GM23338 (cell line): ENCODE measurements at regions not wholly inside any gene's neighbourhood (a gene's known extent, or its start where the extent isn't known, plus 50 kb on each side); places are given as distances from the start of the nearest gene placed in this dataset.

Experiments used
- ATAC-seq: fragments of 200-7000 bp; cut with Tn5 transposase; 3 replicates; pipeline ENCODE4 v1.9.1; 2020
- DNase-seq: peaks from one replicate; pipeline ENCODE4 v3.0.0-alpha.2; 2015; ENCODE audit warnings: low spot score
- H2AFZ ChIP-seq: fragments of 200-600 bp; sonication (generic); 2 replicates; pipeline ENCODE4 v1.8.0; 2016; ENCODE audit warnings: antibody characterized with exemption, mild to moderate bottlenecking, moderate library complexity
- H3F3A ChIP-seq: fragments of 200-600 bp; sonication (generic); replicated peaks from 2 replicates; pipeline ENCODE4 v1.8.0; 2017; ENCODE audit warnings: antibody characterized with exemption, mixed run types, low read depth
- H3K27ac ChIP-seq: fragments of 200-600 bp; sonication (generic); 2 replicates; pipeline ENCODE4 v1.6.1; 2016; ENCODE audit warnings: low read depth
- H3K27me3 ChIP-seq: fragments of 200-600 bp; sonication (generic); 2 replicates; pipeline ENCODE4 v1.8.0; 2016; ENCODE audit warnings: mild to moderate bottlenecking, mixed run types, moderate library complexity; ENCODE audit not compliant: insufficient read depth
- H3K36me3 ChIP-seq: fragments of 200-600 bp; sonication (generic); 2 replicates; pipeline ENCODE4 v1.8.0; 2016; ENCODE audit warnings: mild to moderate bottlenecking; ENCODE audit not compliant: insufficient read depth
- H3K4me1 ChIP-seq: fragments of 200-600 bp; sonication (generic); 2 replicates; pipeline ENCODE4 v1.8.0; 2016; ENCODE audit warnings: mild to moderate bottlenecking, moderate library complexity; ENCODE audit not compliant: insufficient read depth
- H3K4me2 ChIP-seq: fragments of 200-600 bp; sonication (generic); 2 replicates; pipeline ENCODE4 v1.7.1; 2017; ENCODE audit warnings: mixed run types
- H3K4me3 ChIP-seq: fragments of 200-600 bp; sonication (generic); 2 replicates; pipeline ENCODE4 v1.6.1; 2016; ENCODE audit warnings: mixed run types
- H3K79me2 ChIP-seq: fragments of 200-600 bp; sonication (generic); replicated peaks from 2 replicates; pipeline ENCODE4 v1.8.0; 2017; ENCODE audit warnings: mild to moderate bottlenecking; ENCODE audit not compliant: insufficient read depth
- H3K9me2 ChIP-seq: fragments of 200-600 bp; sonication (generic); 2 replicates; pipeline ENCODE4 v1.8.0; 2017; ENCODE audit not compliant: insufficient read depth
- H4K20me1 ChIP-seq: fragments of 200-600 bp; sonication (generic); replicated peaks from 2 replicates; pipeline ENCODE4 v1.8.0; 2017; ENCODE audit warnings: mild to moderate bottlenecking; ENCODE audit not compliant: insufficient read depth
- H3K27ac Mint-ChIP-seq: 2 replicates; pipeline ENCODE4 v1.8.0; 2020; ENCODE audit warnings: inconsistent platforms, mild to moderate bottlenecking, moderate library complexity, mixed read lengths
- H3K27me3 Mint-ChIP-seq: 3 replicates; pipeline ENCODE4 v1.8.0; 2022; ENCODE audit warnings: low read depth, mild to moderate bottlenecking, moderate library complexity, mixed read lengths, inconsistent platforms; ENCODE audit not compliant: insufficient read depth, poor library complexity
- H3K36me3 Mint-ChIP-seq: 3 replicates; pipeline ENCODE4 v1.8.0; 2021; ENCODE audit warnings: low read depth, mild to moderate bottlenecking, inconsistent platforms, moderate library complexity, mixed read lengths
- H3K4me1 Mint-ChIP-seq: 3 replicates; pipeline ENCODE4 v1.8.0; 2020; ENCODE audit warnings: mild to moderate bottlenecking, inconsistent platforms, mixed read lengths
- H3K4me3 Mint-ChIP-seq: 3 replicates; pipeline ENCODE4 v1.8.0; 2021; ENCODE audit warnings: moderate library complexity, mild to moderate bottlenecking, inconsistent platforms, mixed read lengths
- H3K9me3 Mint-ChIP-seq: 3 replicates; pipeline ENCODE4 v1.8.0; 2020; ENCODE audit warnings: moderate library complexity, mild to moderate bottlenecking, inconsistent platforms, mixed read lengths
- CREB1 ChIP-seq: fragments of 250-450 bp; sonication (Bioruptor Pico); IDR thresholded peaks from 2 replicates; pipeline ENCODE4 v1.5.0; 2020; ENCODE audit warnings: low read depth, mild to moderate bottlenecking, moderate library complexity
- CTCF ChIP-seq, 2 experiments: fragments of 200-600 bp in 1 of 2; sonication (generic) in 1 of 2; conservative IDR thresholded peaks; 2 replicates each; pipeline versions ENCODE4 v1.5.1 to v1.6.1; 2016 to 2017; ENCODE audit warnings: antibody characterized with exemption in 2 of 2, low read depth in 2 of 2, mild to moderate bottlenecking in 2 of 2, moderate library complexity in 1 of 2
- EZH2 ChIP-seq: fragments of 200-600 bp; sonication (generic); IDR thresholded peaks from one replicate; pipeline ENCODE4 v1.8.0; 2017; ENCODE audit warnings: antibody characterized with exemption, mild to moderate bottlenecking, low read depth; ENCODE audit not compliant: unreplicated experiment
- EZH2phosphoT487 ChIP-seq: fragments of 200-600 bp; sonication (generic); IDR thresholded peaks from one replicate; pipeline ENCODE4 v1.8.1; 2018; ENCODE audit warnings: antibody characterized with exemption; ENCODE audit not compliant: unreplicated experiment
- JUNB ChIP-seq: IDR thresholded peaks from one replicate; pipeline ENCODE4 v1.6.1; 2016; ENCODE audit warnings: antibody characterized with exemption; ENCODE audit not compliant: unreplicated experiment
- NANOG ChIP-seq: IDR thresholded peaks from 2 replicates; pipeline ENCODE4 v1.6.1; 2016; ENCODE audit warnings: antibody characterized with exemption, borderline replicate concordance
- POLR2AphosphoS5 ChIP-seq: IDR thresholded peaks from 2 replicates; pipeline ENCODE4 v1.6.1; 2016; ENCODE audit warnings: antibody characterized with exemption, low read depth
- STAT1 ChIP-seq: IDR thresholded peaks from one replicate; pipeline ENCODE4 v1.6.1; 2016; ENCODE audit warnings: antibody characterized with exemption; ENCODE audit not compliant: unreplicated experiment
- ZNF114 ChIP-seq: fragments of 250-450 bp; sonication (Bioruptor Pico); IDR thresholded peaks from 2 replicates; pipeline ENCODE4 v1.5.0; 2020; ENCODE audit warnings: mild to moderate bottlenecking, moderate library complexity
- ZNF331 ChIP-seq: fragments of 250-450 bp; sonication (Bioruptor Pico); IDR thresholded peaks from 2 replicates; pipeline ENCODE4 v1.5.0; 2020; ENCODE audit warnings: low read depth, mild to moderate bottlenecking, moderate library complexity
- ZNF462 ChIP-seq: fragments of 250-450 bp; sonication (Bioruptor Pico); IDR thresholded peaks from 2 replicates; pipeline ENCODE4 v1.5.0; 2020; ENCODE audit warnings: mild to moderate bottlenecking, moderate library complexity
- TF ChIP-seq, protein P1 (sequence below): IDR thresholded peaks from one replicate; pipeline ENCODE4 v1.6.1; 2018; ENCODE audit warnings: antibody characterized with exemption; ENCODE audit not compliant: unreplicated experiment

- H3K27ac ChIP-seq, result no peak overlapping the region
- TF ChIP-seq NANOG (no peak), STAT1 (no peak), EZH2phosphoT487 (no peak), ZNF114 (CRISPR knock-in tag) (no peak), ZNF331 (CRISPR knock-in tag) (no peak), CREB1 (CRISPR knock-in tag) (no peak), POLR2AphosphoS5 (peak; percentile 43), CTCF (conservative IDR thresholded peaks at IDR 0.05; ENCODE audit: low read depth in 2 of 2) (no peak), JUNB (no peak), ZNF462 (CRISPR knock-in tag) (no peak), EZH2 (peak; percentile 17)
- TF ChIP-seq, protein P1, sequence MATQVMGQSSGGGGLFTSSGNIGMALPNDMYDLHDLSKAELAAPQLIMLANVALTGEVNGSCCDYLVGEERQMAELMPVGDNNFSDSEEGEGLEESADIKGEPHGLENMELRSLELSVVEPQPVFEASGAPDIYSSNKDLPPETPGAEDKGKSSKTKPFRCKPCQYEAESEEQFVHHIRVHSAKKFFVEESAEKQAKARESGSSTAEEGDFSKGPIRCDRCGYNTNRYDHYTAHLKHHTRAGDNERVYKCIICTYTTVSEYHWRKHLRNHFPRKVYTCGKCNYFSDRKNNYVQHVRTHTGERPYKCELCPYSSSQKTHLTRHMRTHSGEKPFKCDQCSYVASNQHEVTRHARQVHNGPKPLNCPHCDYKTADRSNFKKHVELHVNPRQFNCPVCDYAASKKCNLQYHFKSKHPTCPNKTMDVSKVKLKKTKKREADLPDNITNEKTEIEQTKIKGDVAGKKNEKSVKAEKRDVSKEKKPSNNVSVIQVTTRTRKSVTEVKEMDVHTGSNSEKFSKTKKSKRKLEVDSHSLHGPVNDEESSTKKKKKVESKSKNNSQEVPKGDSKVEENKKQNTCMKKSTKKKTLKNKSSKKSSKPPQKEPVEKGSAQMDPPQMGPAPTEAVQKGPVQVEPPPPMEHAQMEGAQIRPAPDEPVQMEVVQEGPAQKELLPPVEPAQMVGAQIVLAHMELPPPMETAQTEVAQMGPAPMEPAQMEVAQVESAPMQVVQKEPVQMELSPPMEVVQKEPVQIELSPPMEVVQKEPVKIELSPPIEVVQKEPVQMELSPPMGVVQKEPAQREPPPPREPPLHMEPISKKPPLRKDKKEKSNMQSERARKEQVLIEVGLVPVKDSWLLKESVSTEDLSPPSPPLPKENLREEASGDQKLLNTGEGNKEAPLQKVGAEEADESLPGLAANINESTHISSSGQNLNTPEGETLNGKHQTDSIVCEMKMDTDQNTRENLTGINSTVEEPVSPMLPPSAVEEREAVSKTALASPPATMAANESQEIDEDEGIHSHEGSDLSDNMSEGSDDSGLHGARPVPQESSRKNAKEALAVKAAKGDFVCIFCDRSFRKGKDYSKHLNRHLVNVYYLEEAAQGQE, result no peak
Observed at GRCh38 chr9:129460323-129461261, 160.3 kb downstream of the C9orf50 start.

More at GRCh38 chr9:129460323-129461261, 160.3 kb downstream of the C9orf50 start:
- Mint-ChIP-seq H3K4me1 (peaks cover 7% of the 10 kb centered on the region; the same call in 2 of the 3 replicates), H3K27ac (no peak overlapping the region), H3K4me3 (peak overlapping the region; percentile 79), H3K9me3 (no peaks in the 10 kb centered on the region), H3K36me3 (no peaks in the 10 kb centered on the region), H3K27me3 (peaks cover 23% of the 10 kb centered on the region)
- Histone ChIP-seq H4K20me1 (no peaks in the 10 kb centered on the region), H3K27me3 (peaks cover 41% of the 10 kb centered on the region), H3K36me3 (no peaks in the 10 kb centered on the region; the same call in 1 of the 2 replicates), H3K79me2 (no peaks in the 10 kb centered on the region), H2AFZ (peak overlapping the region; percentile 90), H3K4me3 (peak overlapping the region; percentile 75), H3K4me2 (peak overlapping the region; percentile 98), H3F3A (no peaks in the 10 kb centered on the region; the same call in 1 of the 2 replicates), H3K4me1 (peaks cover 24% of the 10 kb centered on the region), H3K9me2 (0 out of 2 replicates have a peak, but pooled peaks cover 2% of the 10 kb centered on the region)
- ATAC-seq (peak; percentile 67), DNase-seq (peak; percentile 93)
